ENCODE measurements at regions not wholly inside any gene's neighbourhood (a gene's known extent, or its start where the extent isn't known, plus 50 kb on each side); places are given as distances from the start of the nearest gene placed in this dataset.
A peak's percentile ranks its signal among the peaks of the same experiment; 100 is the strongest.

- no peak overlapping the region for H3K27ac ChIP-seq (ENCODE audit: low read depth, low read length)
- H3K36me3 ChIP-seq (ENCODE audit: control insufficient read depth in 2 of 4, insufficient read depth in 4 of 4, low read length in 3 of 4): no peaks in the 10 kb centered on the region
- CTCF ChIA-PET (ENCODE audit: partially characterized antibody): interaction anchor here (0.7 kb wide), 1 partner anchor 296 kb away, joined by 3 read pairs; no protein-coding TSS in a partner anchor
- no peaks in the 10 kb centered on the region for H3K23me2 ChIP-seq (ENCODE audit: low read depth, low read length)
- H2BK15ac ChIP-seq (ENCODE audit: low read length): no peak overlapping the region
- H3K4me1 ChIP-seq (replicated peaks in 1 of 4; ENCODE audit: control insufficient read depth in 3 of 4, insufficient read depth in 4 of 4, low read length in 3 of 4): no peaks in the 10 kb centered on the region; a peak in 1 of 7 replicates
- FAIRE-seq: no peak
- no peak overlapping the region for H3K9ac ChIP-seq (replicated peaks in 1 of 4; ENCODE audit: extremely low read depth in 1 of 4, low read depth in 3 of 4, low read length in 3 of 4)
- no peak overlapping the region for H2BK120ac ChIP-seq (replicated peaks; ENCODE audit: low read depth, low read length)
- no peak overlapping the region for H3K14ac ChIP-seq (ENCODE audit: insufficient read length)
- POLR2A ChIA-PET (ENCODE audit: partially characterized antibody): no interaction called here
- H3K56ac ChIP-seq (replicated peaks; ENCODE audit: insufficient read length, low read depth, low read length): no peak overlapping the region
- H4K8ac ChIP-seq (ENCODE audit: extremely low read depth, insufficient read depth, low read length): no peak overlapping the region
- H3K18ac ChIP-seq (ENCODE audit: extremely low read depth, low read length): no peak overlapping the region
- no peak overlapping the region for H2BK20ac ChIP-seq (ENCODE audit: low read length)
- no peak overlapping the region for H2AK5ac ChIP-seq (ENCODE audit: low read depth, low read length)
- no peaks in the 10 kb centered on the region for H3K79me1 ChIP-seq (ENCODE audit: low read depth, low read length)
- H2BK5ac ChIP-seq (ENCODE audit: low read depth, low read length): no peak overlapping the region
- no peak overlapping the region for H3K4me2 ChIP-seq (ENCODE audit: insufficient read depth in 1 of 2, low read depth in 2 of 2, low read length in 2 of 2)
- TF ChIP-seq CBX8 (IDR thresholded peaks at IDR 0.05; ENCODE audit: borderline replicate concordance, low read depth, low read length) (no peak), MAX (IDR thresholded peaks at IDR 0.05) (no peak), GABPA (IDR thresholded peaks at IDR 0.05; ENCODE audit: borderline replicate concordance, insufficient read depth, low read length) (no peak), SIRT6 (IDR thresholded peaks at IDR 0.05; ENCODE audit: low read length) (no peak), YY1 (IDR thresholded peaks at IDR 0.05; ENCODE audit: low read depth, low read length) (no peak), TAF7 (optimal IDR thresholded peaks at IDR 0.05; ENCODE audit: borderline replicate concordance, low read depth, low read length) (no peak), E2F6 (IDR thresholded peaks at IDR 0.05) (no peak), JUN (IDR thresholded peaks at IDR 0.05; ENCODE audit: low read depth, low read length) (no peak), TBP (IDR thresholded peaks at IDR 0.05; ENCODE audit: low read depth, low read length) (no peak), POU5F1 (IDR thresholded peaks at IDR 0.05; ENCODE audit: low read depth, low read length) (no peak), CTBP2 (IDR thresholded peaks at IDR 0.05; ENCODE audit: borderline replicate concordance, insufficient read depth, insufficient read length, low read length) (no peak), PHF8 (conservative IDR thresholded peaks at IDR 0.05; ENCODE audit: low read depth, low read length) (no peak), NANOG (IDR thresholded peaks at IDR 0.05; ENCODE audit: insufficient read depth, low read depth, low read length, poor library complexity, severe bottlenecking) (no peak)
- no peak for DNase-seq (ENCODE audit: low read depth in 1 of 2, low spot score in 2 of 2)
- H3K79me2 ChIP-seq (ENCODE audit: control insufficient read depth in 1 of 2, insufficient read depth in 2 of 2, low read length in 2 of 2): no peaks in the 10 kb centered on the region
- WGBS, 2 experiments (ENCODE audit: extremely low coverage in 1 of 2, insufficient coverage in 1 of 2, insufficient read length in 1 of 2, insufficient replicate concordance in 2 of 2, low coverage in 1 of 2, low lambda C conversion rate in 2 of 2, missing lambda C conversion rate in 1 of 2): 91% methylated on average over 2 of the region's 2 CpGs; no CpG with 5 or more reads in 1 of the 2 experiments
- H2AFZ ChIP-seq (ENCODE audit: low read length): peak overlapping the region; percentile 56; the same call in 1 of the 2 replicates
- no peak overlapping the region for H3K4me3 ChIP-seq (ENCODE audit: extremely low read depth in 1 of 4, insufficient read depth in 2 of 4, low read depth in 3 of 4, low read length in 4 of 4)
- no peak overlapping the region for H2BK12ac ChIP-seq (ENCODE audit: low read depth, low read length)
- no peak overlapping the region for H4K5ac ChIP-seq (ENCODE audit: insufficient read length, low read depth, low read length)
- H3K4ac ChIP-seq (replicated peaks; ENCODE audit: insufficient read length, low read depth, low read length): no peak overlapping the region
- H3K9me3 ChIP-seq (ENCODE audit: insufficient read depth in 2 of 2, low read depth in 1 of 2, low read length in 1 of 2): no peaks in the 10 kb centered on the region
- H3K27me3 ChIP-seq (replicated peaks in 1 of 4; ENCODE audit: control insufficient read depth in 3 of 4, extremely low read depth in 1 of 4, insufficient read depth in 3 of 4, low read length in 3 of 4): no peaks in the 10 kb centered on the region
- H4K91ac ChIP-seq (replicated peaks; ENCODE audit: insufficient read length, low read length): no peak overlapping the region
- H3K23ac ChIP-seq (ENCODE audit: insufficient read length): no peak overlapping the region
- H4K20me1 ChIP-seq (replicated peaks in 1 of 2; ENCODE audit: control insufficient read depth in 1 of 2, insufficient read depth in 2 of 2, low read length in 2 of 2): no peaks in the 10 kb centered on the region
These were observed 440.9 kb upstream of the CELF4 start for GRCh38 chr18:38006541-38006940.

Measured in H1 (cell line).